ENCODE measurements at regions not wholly inside any gene's neighbourhood (a gene's known extent, or its start where the extent isn't known, plus 50 kb on each side); places are given as distances from the start of the nearest gene placed in this dataset.

DNA sequence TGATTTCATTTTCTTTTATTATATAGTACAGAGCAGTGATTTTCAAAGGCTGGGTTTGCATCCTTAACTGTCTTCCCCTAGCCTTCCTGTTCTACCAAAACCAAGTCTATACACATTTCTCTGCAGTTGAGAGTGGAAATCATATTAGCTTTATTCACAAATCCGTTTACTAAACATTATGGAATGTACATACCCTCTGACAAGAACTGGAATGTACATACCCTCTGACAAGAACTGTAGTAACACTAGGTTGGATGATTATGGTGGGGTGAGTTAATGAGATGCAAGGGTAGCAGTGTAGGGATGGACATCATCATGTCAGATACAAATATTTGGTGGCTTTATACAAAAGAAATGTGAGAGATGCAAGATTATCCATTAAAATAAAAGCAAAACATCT, 154.8 kb downstream of the CYB561 start:
- Histone ChIP-seq H3K9ac (ENCODE audit: low read depth in 2 of 2, low read length in 2 of 2) (no peak overlapping the region), H3K9me3 (no peaks in the 10 kb centered on the region), H3K4me1 (no peaks in the 10 kb centered on the region), H3K27ac (no peak overlapping the region), H3K4me3 (no peak overlapping the region), H3K27me3 (no peaks in the 10 kb centered on the region), H3K36me3 (no peaks in the 10 kb centered on the region)
- TF ChIP-seq, protein P1, sequence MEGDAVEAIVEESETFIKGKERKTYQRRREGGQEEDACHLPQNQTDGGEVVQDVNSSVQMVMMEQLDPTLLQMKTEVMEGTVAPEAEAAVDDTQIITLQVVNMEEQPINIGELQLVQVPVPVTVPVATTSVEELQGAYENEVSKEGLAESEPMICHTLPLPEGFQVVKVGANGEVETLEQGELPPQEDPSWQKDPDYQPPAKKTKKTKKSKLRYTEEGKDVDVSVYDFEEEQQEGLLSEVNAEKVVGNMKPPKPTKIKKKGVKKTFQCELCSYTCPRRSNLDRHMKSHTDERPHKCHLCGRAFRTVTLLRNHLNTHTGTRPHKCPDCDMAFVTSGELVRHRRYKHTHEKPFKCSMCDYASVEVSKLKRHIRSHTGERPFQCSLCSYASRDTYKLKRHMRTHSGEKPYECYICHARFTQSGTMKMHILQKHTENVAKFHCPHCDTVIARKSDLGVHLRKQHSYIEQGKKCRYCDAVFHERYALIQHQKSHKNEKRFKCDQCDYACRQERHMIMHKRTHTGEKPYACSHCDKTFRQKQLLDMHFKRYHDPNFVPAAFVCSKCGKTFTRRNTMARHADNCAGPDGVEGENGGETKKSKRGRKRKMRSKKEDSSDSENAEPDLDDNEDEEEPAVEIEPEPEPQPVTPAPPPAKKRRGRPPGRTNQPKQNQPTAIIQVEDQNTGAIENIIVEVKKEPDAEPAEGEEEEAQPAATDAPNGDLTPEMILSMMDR (IDR thresholded peaks at IDR 0.05) = no peak
- intact Hi-C loops (cut with DNase I) = no loop called here
- DNase-seq = no peak

DNA sequence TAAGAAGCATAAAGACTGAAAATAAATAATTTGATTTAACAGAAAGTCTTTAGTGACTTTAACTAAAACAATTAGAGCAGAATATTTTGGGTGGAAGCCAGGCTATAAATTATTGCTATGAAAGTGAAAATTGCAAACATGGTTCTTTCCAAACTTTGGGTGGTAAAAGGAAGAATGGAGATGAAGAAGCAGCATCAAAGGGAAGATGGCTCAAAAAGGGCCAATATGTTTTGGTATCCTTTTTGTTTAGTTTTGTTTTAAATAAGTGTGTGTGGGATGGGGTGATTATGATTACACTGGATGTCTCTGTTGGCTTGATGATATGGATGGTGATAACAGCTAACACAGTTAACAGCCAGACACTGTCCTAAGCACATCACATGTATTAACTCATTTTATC, 153.7 kb downstream of the CYB561 start:
- Histone ChIP-seq H3K9ac (ENCODE audit: low read depth in 2 of 2, low read length in 2 of 2) (no peak overlapping the region), H3K27ac (no peak overlapping the region), H3K4me3 (no peak overlapping the region), H3K9me3 (no peaks in the 10 kb centered on the region), H3K27me3 (no peaks in the 10 kb centered on the region), H3K36me3 (no peaks in the 10 kb centered on the region), H3K4me1 (no peaks in the 10 kb centered on the region)
- intact Hi-C loops (cut with DNase I) = no loop called here
- DNase-seq = no peak
- TF ChIP-seq, protein P1 (IDR thresholded peaks at IDR 0.05) = no peak

DNA sequence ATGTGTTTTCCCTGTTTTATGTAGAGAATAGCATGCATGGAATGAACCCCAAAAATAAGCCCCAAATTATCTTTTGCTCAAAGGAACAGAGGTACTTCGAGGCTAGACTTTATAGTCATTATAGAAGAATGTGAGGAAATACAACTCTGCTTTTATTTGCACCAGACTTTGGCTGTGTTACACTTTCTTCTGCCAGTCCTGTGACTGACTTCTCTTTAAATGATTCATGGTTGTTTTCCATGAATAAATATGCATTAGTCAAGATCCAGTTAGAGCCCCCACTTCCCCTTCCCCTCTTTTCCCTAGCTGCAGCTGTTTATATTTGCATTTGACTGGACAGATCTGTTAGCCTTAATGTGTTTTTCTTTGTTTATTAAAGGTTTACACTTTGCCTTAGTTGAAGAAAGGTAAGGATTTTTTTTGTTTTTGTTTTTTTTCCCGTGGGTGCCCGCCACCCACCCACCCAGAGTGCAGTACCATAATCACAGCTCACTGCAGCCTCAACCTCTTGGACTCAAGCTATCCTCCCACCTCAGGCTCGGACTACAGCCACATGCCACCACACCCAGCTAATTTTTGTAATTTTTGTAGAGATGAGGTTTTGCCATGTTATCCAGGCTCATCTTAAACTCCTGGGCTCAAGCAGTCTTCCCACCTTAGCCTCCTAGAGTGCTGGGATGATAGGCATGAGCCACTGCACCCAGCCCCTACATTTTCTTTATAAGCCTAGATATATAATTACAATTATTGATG, 152.6 kb downstream of the CYB561 start:
- Histone ChIP-seq H3K4me1 (no peaks in the 10 kb centered on the region), H3K9ac (ENCODE audit: low read depth in 2 of 2, low read length in 2 of 2) (no peak overlapping the region)
- TF ChIP-seq, protein P1 (IDR thresholded peaks at IDR 0.05) = no peak

DNA sequence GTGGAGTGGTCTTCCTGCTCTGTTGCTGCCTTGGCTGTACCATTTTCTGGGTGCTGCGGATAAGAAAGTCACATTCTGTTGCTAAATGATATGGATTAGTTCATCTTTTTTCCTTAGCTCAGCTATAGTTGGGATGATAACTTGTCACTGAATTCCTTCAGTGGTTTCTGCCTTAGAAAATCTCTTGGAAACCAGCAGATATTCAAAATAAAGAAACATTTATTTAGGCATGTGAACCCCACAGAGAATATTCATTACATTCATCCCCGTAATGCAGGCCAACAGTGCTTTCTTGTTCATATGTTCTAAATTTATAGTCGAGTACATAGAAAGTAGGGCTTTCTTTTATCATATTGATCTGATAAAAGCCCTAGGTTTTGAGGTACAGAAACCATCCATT, 151.3 kb downstream of the CYB561 start:
- Histone ChIP-seq H3K9me3 (no peaks in the 10 kb centered on the region), H3K36me3 (no peaks in the 10 kb centered on the region), H3K9ac (ENCODE audit: low read depth in 2 of 2, low read length in 2 of 2) (no peak overlapping the region), H3K4me1 (no peaks in the 10 kb centered on the region), H3K27ac (no peak overlapping the region), H3K4me3 (no peak overlapping the region), H3K27me3 (no peaks in the 10 kb centered on the region)
- TF ChIP-seq, protein P1 (IDR thresholded peaks at IDR 0.05) = no peak
- intact Hi-C loops (cut with DNase I) = no loop called here
- DNase-seq = no peak

More for the DNA sequence above, 152.6 kb downstream of the CYB561 start:
- H3K4me3 ChIP-seq = no peak overlapping the region
- no peaks in the 10 kb centered on the region for H3K36me3 ChIP-seq
- intact Hi-C loops (cut with DNase I) = no loop called here
- DNase-seq = no peak
- H3K27ac ChIP-seq = no peak overlapping the region
- no peaks in the 10 kb centered on the region for H3K9me3 ChIP-seq
- no peaks in the 10 kb centered on the region for H3K27me3 ChIP-seq

DNA sequence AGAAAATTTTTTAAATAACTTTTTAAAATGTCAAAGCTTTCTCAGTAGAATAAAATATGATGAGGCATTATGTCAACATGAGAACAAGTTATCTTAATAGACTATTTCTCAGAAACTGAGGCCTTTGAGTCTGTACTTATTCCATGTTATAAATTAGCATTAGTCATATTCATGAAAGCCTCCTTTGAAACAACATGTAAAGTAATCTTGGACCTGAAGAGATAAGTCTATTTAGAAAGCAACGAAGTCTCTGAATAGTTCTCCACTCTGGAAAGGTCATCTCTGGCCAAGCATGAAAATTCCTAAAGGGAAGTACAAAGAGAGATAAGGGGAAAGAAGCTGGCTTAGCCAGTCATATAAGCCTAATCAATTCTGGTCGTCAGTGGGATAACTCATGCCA, 150.8 kb downstream of the CYB561 start:
- Histone ChIP-seq H3K27ac (no peak overlapping the region), H3K9me3 (no peaks in the 10 kb centered on the region), H3K9ac (ENCODE audit: low read depth in 2 of 2, low read length in 2 of 2) (no peak overlapping the region), H3K4me1 (no peaks in the 10 kb centered on the region), H3K36me3 (no peaks in the 10 kb centered on the region), H3K4me3 (no peak overlapping the region), H3K27me3 (no peaks in the 10 kb centered on the region)
- DNase-seq = no peak
- intact Hi-C loops (cut with DNase I) = no loop called here
- TF ChIP-seq, protein P1 (IDR thresholded peaks at IDR 0.05) = no peak

All from colonic mucosa (tissue), 4 donors.